Right lobe of liver (tissue), 4 donors: ENCODE measurements at regions not wholly inside any gene's neighbourhood (a gene's known extent, or its start where the extent isn't known, plus 50 kb on each side); places are given as distances from the start of the nearest gene placed in this dataset.

Source experiments
- POLR2A ChIP-seq: fragments of 450-650 bp; IDR thresholded peaks from one replicate; pipeline ENCODE4 v1.6.1; 2017; ENCODE audit warnings: antibody characterized with exemption, mild to moderate bottlenecking
- TF ChIP-seq, protein P1 (sequence below), 4 donors: fragments of 200-600 bp in 3 of 4; fragments of 450-650 bp in 1 of 4; IDR thresholded peaks; one replicate each; pipeline versions ENCODE4 v1.5.1 to v1.8.0; 2016 to 2022; ENCODE audit warnings: antibody characterized with exemption in 4 of 4, mild to moderate bottlenecking in 2 of 4
- donor health status: DM: no; HTN: no; CAD: no.
- donor health status: DM: no; HTN: no; CAD: no.
- donor health status: DM: no; HTN: yes; CAD: no.

DNA sequence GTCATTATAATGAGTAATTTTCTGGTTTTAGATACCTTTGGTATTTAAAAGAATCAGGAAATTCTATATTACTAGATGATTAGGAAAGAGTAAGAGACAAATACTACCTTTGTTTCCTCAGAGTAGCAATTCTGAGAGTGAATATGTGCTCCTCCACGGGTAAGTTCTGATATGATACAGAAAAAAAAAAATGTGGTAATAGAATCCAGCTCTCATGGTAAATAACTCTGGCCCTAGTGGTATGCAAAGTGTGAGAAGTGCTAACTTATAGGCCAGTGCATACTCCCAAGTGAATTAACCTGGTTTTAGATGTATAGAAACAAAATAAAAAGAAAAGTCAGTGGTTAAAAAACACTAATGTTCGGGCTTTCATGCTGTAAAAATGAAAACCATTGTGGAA lies 512.6 kb upstream of the SEMA3D start:
- TF ChIP-seq, protein P1, sequence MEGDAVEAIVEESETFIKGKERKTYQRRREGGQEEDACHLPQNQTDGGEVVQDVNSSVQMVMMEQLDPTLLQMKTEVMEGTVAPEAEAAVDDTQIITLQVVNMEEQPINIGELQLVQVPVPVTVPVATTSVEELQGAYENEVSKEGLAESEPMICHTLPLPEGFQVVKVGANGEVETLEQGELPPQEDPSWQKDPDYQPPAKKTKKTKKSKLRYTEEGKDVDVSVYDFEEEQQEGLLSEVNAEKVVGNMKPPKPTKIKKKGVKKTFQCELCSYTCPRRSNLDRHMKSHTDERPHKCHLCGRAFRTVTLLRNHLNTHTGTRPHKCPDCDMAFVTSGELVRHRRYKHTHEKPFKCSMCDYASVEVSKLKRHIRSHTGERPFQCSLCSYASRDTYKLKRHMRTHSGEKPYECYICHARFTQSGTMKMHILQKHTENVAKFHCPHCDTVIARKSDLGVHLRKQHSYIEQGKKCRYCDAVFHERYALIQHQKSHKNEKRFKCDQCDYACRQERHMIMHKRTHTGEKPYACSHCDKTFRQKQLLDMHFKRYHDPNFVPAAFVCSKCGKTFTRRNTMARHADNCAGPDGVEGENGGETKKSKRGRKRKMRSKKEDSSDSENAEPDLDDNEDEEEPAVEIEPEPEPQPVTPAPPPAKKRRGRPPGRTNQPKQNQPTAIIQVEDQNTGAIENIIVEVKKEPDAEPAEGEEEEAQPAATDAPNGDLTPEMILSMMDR (IDR thresholded peaks at IDR 0.05): no peak
- TF ChIP-seq POLR2A: no peak
